Neural progenitor cell (in vitro differentiated cells): ENCODE measurements at regions not wholly inside any gene's neighbourhood (a gene's known extent, or its start where the extent isn't known, plus 50 kb on each side); places are given as distances from the start of the nearest gene placed in this dataset.

Experiments
- EZH2 ChIP-seq: fragments of 200-600 bp; sonication (generic); IDR thresholded peaks from 2 replicates; pipeline ENCODE4 v1.6.1; 2017; ENCODE audit warnings: antibody characterized with exemption, mild to moderate bottlenecking, moderate library complexity
- EZH2phosphoT487 ChIP-seq: fragments of 200-600 bp; sonication (generic); IDR thresholded peaks from 2 replicates; pipeline ENCODE4 v1.6.1; 2017; ENCODE audit warnings: antibody characterized with exemption
- TF ChIP-seq, protein P1 (sequence below): fragments of 200-600 bp; sonication (generic); IDR thresholded peaks from 2 replicates; pipeline ENCODE4 v1.5.1; 2017; ENCODE audit warnings: antibody characterized with exemption, mild to moderate bottlenecking

DNA sequence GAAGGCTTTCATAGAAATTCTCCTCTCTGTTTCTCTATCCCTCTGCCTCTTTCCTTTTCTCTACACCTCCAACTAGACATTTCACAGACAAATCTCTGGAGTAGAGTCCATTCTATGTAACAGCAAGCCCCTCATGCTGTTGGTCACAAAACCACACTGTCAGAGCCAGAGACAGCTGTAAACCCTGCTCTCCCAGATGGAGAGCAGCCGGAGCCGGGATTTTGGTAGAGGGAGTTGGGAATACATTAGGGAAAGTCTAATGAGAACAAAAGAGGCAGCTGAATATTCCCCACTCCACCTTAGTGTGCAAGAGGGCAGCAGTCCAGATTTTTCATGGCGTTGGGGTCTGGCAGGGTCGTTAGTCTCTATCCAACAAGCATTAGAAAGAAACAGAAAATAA, 68.3 kb upstream of the EDN1 start:
- TF ChIP-seq, protein P1, sequence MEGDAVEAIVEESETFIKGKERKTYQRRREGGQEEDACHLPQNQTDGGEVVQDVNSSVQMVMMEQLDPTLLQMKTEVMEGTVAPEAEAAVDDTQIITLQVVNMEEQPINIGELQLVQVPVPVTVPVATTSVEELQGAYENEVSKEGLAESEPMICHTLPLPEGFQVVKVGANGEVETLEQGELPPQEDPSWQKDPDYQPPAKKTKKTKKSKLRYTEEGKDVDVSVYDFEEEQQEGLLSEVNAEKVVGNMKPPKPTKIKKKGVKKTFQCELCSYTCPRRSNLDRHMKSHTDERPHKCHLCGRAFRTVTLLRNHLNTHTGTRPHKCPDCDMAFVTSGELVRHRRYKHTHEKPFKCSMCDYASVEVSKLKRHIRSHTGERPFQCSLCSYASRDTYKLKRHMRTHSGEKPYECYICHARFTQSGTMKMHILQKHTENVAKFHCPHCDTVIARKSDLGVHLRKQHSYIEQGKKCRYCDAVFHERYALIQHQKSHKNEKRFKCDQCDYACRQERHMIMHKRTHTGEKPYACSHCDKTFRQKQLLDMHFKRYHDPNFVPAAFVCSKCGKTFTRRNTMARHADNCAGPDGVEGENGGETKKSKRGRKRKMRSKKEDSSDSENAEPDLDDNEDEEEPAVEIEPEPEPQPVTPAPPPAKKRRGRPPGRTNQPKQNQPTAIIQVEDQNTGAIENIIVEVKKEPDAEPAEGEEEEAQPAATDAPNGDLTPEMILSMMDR: no peak
- TF ChIP-seq EZH2phosphoT487 (no peak), EZH2 (no peak)
